ENCODE measurements at regions not wholly inside any gene's neighbourhood (a gene's known extent, or its start where the extent isn't known, plus 50 kb on each side); places are given as distances from the start of the nearest gene placed in this dataset.

DNA sequence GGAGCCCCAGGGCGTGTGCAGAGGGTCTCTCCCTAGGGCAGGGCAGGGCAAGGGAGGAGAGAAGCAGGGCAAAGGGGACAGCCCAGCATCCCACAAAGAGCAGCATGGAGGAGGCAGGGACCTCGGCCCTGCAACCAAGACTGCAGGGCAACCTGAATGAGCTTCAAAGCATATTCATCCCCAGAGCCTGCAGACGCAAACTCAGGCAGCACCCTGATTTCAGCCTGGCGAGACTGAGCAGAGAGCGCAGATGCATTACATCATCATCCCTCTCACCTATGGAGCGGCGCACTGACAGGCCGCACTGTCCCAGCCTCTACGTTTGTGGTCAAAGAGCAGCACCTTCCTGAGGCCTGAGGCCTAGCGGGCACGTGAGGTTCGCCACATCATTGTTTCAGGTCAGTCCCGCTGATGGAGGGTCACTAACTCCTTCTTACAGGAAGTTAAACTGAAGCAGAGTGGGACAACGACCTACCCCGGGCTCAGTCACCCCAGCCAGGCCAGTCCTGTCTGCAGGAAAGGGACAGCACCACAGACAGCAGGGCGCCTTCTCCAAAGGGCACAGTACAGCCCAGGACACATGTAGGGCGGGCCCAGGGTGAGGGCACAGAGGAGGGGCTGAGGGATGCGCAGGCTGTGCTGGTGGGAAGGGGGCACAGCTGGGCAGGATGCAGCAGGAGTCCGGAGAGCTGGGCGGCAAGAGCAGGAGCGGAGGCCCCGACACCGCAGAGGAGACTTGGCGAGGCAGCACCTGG is 67.2 kb upstream of the RAB6C start:
- H3K36me3 ChIP-seq, result no peaks in the 10 kb centered on the region
- H3K4me3 ChIP-seq, result no peak overlapping the region
- intact Hi-C loops (cut with micrococcal nuclease), result no loop called here
- TF ChIP-seq, protein P1, sequence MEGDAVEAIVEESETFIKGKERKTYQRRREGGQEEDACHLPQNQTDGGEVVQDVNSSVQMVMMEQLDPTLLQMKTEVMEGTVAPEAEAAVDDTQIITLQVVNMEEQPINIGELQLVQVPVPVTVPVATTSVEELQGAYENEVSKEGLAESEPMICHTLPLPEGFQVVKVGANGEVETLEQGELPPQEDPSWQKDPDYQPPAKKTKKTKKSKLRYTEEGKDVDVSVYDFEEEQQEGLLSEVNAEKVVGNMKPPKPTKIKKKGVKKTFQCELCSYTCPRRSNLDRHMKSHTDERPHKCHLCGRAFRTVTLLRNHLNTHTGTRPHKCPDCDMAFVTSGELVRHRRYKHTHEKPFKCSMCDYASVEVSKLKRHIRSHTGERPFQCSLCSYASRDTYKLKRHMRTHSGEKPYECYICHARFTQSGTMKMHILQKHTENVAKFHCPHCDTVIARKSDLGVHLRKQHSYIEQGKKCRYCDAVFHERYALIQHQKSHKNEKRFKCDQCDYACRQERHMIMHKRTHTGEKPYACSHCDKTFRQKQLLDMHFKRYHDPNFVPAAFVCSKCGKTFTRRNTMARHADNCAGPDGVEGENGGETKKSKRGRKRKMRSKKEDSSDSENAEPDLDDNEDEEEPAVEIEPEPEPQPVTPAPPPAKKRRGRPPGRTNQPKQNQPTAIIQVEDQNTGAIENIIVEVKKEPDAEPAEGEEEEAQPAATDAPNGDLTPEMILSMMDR (IDR thresholded peaks at IDR 0.05; ENCODE audit: borderline replicate concordance), result no peak
- H3K4me1 ChIP-seq, result no peaks in the 10 kb centered on the region
- peaks cover 6% of the 10 kb centered on the region for H3K9me3 ChIP-seq (replicated peaks)
- H3K27me3 ChIP-seq (ENCODE audit: low read depth), result peaks cover 14% of the 10 kb centered on the region
- no peak overlapping the region for H3K27ac ChIP-seq (replicated peaks)
- DNase-seq, result no peak

DNA sequence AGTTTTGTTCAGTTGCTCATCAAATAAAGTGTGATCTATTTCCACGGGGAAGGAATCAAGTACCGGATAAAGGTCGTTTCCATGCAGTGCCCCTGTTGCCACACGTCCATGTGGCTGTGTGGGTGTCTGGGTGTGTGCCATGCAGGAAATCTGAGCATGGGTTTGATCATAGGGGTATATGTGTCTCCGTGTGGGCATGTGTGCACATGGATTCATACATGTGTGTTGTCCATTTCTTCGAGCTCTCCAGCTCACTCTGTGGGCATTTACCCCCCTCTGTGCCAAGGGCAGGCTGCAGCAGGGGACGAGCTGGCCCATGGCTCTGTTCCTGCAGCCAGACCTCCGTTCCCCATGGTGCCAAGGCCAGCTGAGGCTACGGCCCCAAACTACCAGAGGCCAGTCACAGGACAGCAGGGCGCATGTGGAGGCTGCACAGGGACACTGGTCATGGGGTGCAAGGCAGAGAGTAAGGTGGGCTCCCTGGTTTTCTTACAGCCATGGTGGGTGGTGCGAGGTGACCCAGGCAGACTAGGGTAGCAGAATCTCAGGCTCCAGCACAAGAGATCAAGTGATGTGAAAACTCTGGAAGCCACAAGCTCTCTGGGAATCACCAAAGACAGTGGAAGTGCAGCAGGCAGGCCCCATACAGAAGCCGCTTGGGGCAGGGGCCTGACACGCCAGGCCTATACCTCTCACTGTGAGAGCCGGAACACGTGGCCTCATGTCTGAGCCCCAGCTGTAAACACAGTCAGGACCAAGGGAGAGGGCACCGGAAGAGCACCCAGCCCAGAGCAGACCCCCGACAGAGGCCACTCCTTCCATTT is 66.4 kb upstream of the RAB6C start:
- Histone ChIP-seq H3K36me3 (no peaks in the 10 kb centered on the region), H3K27me3 (ENCODE audit: low read depth) (peaks cover 14% of the 10 kb centered on the region), H3K4me3 (no peak overlapping the region), H3K9me3 (replicated peaks) (peaks cover 14% of the 10 kb centered on the region), H3K27ac (replicated peaks) (no peak overlapping the region), H3K4me1 (no peaks in the 10 kb centered on the region)
- TF ChIP-seq, protein P1 (IDR thresholded peaks at IDR 0.05; ENCODE audit: borderline replicate concordance), result no peak
- no peak for DNase-seq
- intact Hi-C loops (cut with micrococcal nuclease), result no loop called here

DNA sequence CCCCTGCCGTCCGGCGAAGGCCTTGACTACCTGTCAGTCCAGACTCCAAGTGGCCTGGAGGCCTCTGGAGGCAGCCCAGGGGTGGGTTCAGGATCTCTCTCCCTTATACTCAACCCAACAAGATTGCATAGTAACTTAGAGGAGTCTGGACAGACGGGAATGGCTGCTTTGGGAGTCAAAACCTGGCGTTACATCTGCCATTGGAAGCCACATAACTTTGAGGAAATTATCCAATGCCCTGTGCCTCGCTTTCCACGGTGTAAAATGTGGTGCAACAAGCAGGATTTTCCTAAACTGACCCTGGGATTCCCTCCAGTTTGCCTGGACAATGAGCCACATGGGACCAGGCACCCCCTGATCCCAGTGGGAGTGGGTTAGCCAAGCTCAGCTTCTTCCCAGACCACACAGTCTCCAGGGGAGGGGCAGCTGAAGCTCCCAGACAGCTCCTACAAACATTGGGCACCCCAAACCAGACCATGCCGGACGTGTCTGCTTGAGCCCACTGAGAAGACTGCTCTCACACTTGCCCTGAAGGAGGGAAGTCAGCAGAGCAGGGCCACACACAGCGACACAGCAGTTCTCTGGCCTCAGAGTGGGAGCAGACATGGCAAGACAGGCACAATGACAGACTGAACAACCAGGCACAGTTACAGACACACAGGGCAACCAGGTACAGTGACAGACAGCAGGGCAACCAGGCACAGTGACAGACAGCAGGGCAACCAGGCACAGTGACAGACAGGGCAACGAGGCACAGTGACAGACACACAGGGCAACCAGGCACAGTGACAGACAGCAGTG is 65.6 kb upstream of the RAB6C start:
- no peak overlapping the region for H3K4me3 ChIP-seq

DNA sequence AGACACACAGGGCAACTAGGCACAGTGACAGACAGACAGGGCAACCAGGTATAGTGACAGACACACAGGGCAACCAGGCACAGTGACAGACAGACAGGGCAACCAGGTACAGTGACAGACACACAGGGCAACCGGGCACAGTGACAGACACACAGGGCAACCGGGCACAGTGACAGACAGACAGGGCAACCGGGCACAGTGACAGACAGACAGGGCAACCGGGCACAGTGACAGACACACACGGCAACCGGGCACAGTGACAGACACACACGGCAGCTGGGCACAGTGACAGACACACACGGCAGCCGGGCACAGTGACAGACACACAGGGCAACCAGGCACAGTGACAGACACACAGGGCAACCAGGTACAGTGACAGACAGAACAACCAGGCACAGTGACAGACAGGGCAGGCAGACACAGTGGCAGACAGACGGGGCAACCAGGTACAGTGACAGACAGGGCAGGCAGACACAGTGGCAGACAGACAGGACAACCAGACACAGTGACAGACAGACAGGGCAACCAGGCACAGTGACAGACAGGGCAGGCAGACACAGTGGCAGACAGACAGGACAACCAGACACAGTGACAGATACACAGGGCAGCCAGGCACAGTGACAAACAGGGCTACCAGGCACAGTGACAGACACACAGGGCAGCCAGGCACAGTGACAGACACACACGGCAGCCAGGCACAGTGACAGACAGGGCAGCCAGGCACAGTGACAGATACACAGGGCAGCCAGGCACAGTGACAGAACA is 64.7 kb upstream of the RAB6C start:
- intact Hi-C loops (cut with micrococcal nuclease), result no loop called here
- H3K9me3 ChIP-seq (replicated peaks), result peaks cover 31% of the 10 kb centered on the region
- no peak overlapping the region for H3K4me3 ChIP-seq
- no peaks in the 10 kb centered on the region for H3K36me3 ChIP-seq
- no peaks in the 10 kb centered on the region for H3K4me1 ChIP-seq
- DNase-seq, result no peak
- H3K27ac ChIP-seq (replicated peaks), result no peak overlapping the region
- H3K27me3 ChIP-seq (ENCODE audit: low read depth), result peaks cover 8% of the 10 kb centered on the region
- TF ChIP-seq, protein P1 (IDR thresholded peaks at IDR 0.05; ENCODE audit: borderline replicate concordance), result no peak

More for the DNA sequence above, 65.6 kb upstream of the RAB6C start:
- intact Hi-C loops (cut with micrococcal nuclease), result no loop called here
- Histone ChIP-seq H3K9me3 (replicated peaks) (peaks cover 22% of the 10 kb centered on the region), H3K27ac (replicated peaks) (no peak overlapping the region), H3K36me3 (no peaks in the 10 kb centered on the region), H3K27me3 (ENCODE audit: low read depth) (peaks cover 7% of the 10 kb centered on the region), H3K4me1 (no peaks in the 10 kb centered on the region)
- TF ChIP-seq, protein P1 (IDR thresholded peaks at IDR 0.05; ENCODE audit: borderline replicate concordance), result no peak
- no peak for DNase-seq

All from left ventricle myocardium inferior (tissue), 1 donor.